WTC11 (cell line): ENCODE measurements at regions not wholly inside any gene's neighbourhood (a gene's known extent, or its start where the extent isn't known, plus 50 kb on each side); places are given as distances from the start of the nearest gene placed in this dataset.
A peak's percentile ranks its signal among the peaks of the same experiment; 100 is the strongest.

Experiments used
- ATAC-seq: fragments of 200-7000 bp; cut with Tn5 transposase; 2 replicates; pipeline ENCODE4 v1.10.0; 2021; ENCODE audit warnings: mild to moderate bottlenecking, moderate library complexity
- CTCF ChIA-PET: fragments of 300-600 bp; sonication (Branson Sonifier 250); formaldehyde crosslinking; loops from one replicate; lab custom pipeline; 2021; ENCODE audit warnings: antibody characterized with exemption; lab: Charles Lee
- POLR2A ChIA-PET: fragments of 350-600 bp; sonication (Branson Sonifier 250); formaldehyde crosslinking; loops from one replicate; lab custom pipeline; 2021; ENCODE audit warnings: antibody characterized with exemption; lab: Charles Lee
- DNase-seq: peaks from one replicate; pipeline ENCODE4 v3.0.0; 2021; ENCODE audit warnings: low spot score
- H3K27ac Mint-ChIP-seq: 2 replicates; pipeline ENCODE4 v1.8.0; 2021; ENCODE audit warnings: mixed read lengths
- H3K27me3 Mint-ChIP-seq: 2 replicates; pipeline ENCODE4 v1.8.0; 2021; ENCODE audit warnings: low read depth, mild to moderate bottlenecking, moderate library complexity, mixed read lengths
- H3K36me3 Mint-ChIP-seq: 2 replicates; pipeline ENCODE4 v1.8.0; 2021; ENCODE audit warnings: mixed read lengths
- H3K4me1 Mint-ChIP-seq: 2 replicates; pipeline ENCODE4 v1.8.0; 2022; ENCODE audit warnings: mixed read lengths
- H3K4me3 Mint-ChIP-seq: 2 replicates; pipeline ENCODE4 v1.8.0; 2021; ENCODE audit warnings: mild to moderate bottlenecking, moderate library complexity, mixed read lengths
- H3K9me3 Mint-ChIP-seq: 2 replicates; pipeline ENCODE4 v1.8.0; 2021; ENCODE audit warnings: mixed read lengths
- CREB1 ChIP-seq: sonication (generic); formaldehyde crosslinking; IDR thresholded peaks from 2 replicates; pipeline ENCODE4 v1.8.0; 2023; ENCODE audit warnings: mild to moderate bottlenecking, missing genetic modification reagents
- CREM ChIP-seq: sonication (generic); formaldehyde crosslinking; IDR thresholded peaks from 2 replicates; pipeline ENCODE4 v1.8.1; 2022; ENCODE audit warnings: mild to moderate bottlenecking, missing genetic modification reagents, moderate library complexity
- KAT7 ChIP-seq: sonication (generic); formaldehyde crosslinking; IDR thresholded peaks from 2 replicates; pipeline ENCODE4 v1.8.1; 2023; ENCODE audit warnings: missing genetic modification reagents, mild to moderate bottlenecking, borderline replicate concordance
- NFYB ChIP-seq: sonication (generic); formaldehyde crosslinking; conservative IDR thresholded peaks from 2 replicates; pipeline ENCODE4 v1.8.0; 2022; ENCODE audit warnings: low read depth, missing genetic modification reagents
- NR3C1 ChIP-seq: sonication (generic); formaldehyde crosslinking; conservative IDR thresholded peaks from 2 replicates; pipeline ENCODE4 v1.8.1; 2023; ENCODE audit warnings: low read depth, mild to moderate bottlenecking, missing genetic modification reagents
- RELA ChIP-seq: sonication (generic); formaldehyde crosslinking; IDR thresholded peaks from 2 replicates; pipeline ENCODE4 v1.8.1; 2022; ENCODE audit warnings: missing genetic modification reagents, mild to moderate bottlenecking, borderline replicate concordance
- SMAD4 ChIP-seq: sonication (generic); formaldehyde crosslinking; IDR thresholded peaks from 2 replicates; pipeline ENCODE4 v1.8.0; 2022; ENCODE audit warnings: mild to moderate bottlenecking, missing genetic modification reagents
- SOX15 ChIP-seq: fragments of 250-450 bp; sonication (Bioruptor Pico); IDR thresholded peaks from 2 replicates; pipeline ENCODE4 v1.9.0; 2021; ENCODE audit warnings: mild to moderate bottlenecking
- TF ChIP-seq, protein P1 (sequence below): sonication (generic); formaldehyde crosslinking; IDR thresholded peaks from 2 replicates; pipeline ENCODE4 v1.8.1; 2022; ENCODE audit warnings: low read depth, mild to moderate bottlenecking, moderate library complexity, missing genetic modification reagents, borderline replicate concordance
- TF ChIP-seq, protein P2 (sequence below): sonication (generic); formaldehyde crosslinking; IDR thresholded peaks from 2 replicates; pipeline ENCODE4 v1.8.1; 2022; ENCODE audit warnings: mild to moderate bottlenecking, moderate library complexity, missing genetic modification reagents
- TF ChIP-seq, protein P3 (sequence below): fragments of 250-450 bp; sonication (Bioruptor Pico); IDR thresholded peaks from 2 replicates; pipeline ENCODE4 v2.1.2; 2022; ENCODE audit warnings: mild to moderate bottlenecking, moderate library complexity
- TF ChIP-seq, protein P4 (sequence below): fragments of 250-450 bp; sonication (Bioruptor Pico); IDR thresholded peaks from 2 replicates; pipeline ENCODE4 v1.9.0; 2021; ENCODE audit warnings: moderate library complexity, mild to moderate bottlenecking, inconsistent platforms, borderline replicate concordance
- TF ChIP-seq, protein P5 (sequence below): sonication (generic); formaldehyde crosslinking; IDR thresholded peaks from 2 replicates; pipeline ENCODE4 v1.8.1; 2023; ENCODE audit warnings: mild to moderate bottlenecking, missing genetic modification reagents
- TF ChIP-seq, protein P6 (sequence below): sonication (generic); formaldehyde crosslinking; IDR thresholded peaks from 2 replicates; pipeline ENCODE4 v1.8.1; 2023; ENCODE audit warnings: mild to moderate bottlenecking, missing genetic modification reagents, borderline replicate concordance
- TF ChIP-seq, protein P7 (sequence below): sonication (generic); formaldehyde crosslinking; IDR thresholded peaks from 2 replicates; pipeline ENCODE4 v1.8.1; 2023; ENCODE audit warnings: mild to moderate bottlenecking, missing genetic modification reagents, moderate library complexity
- TF ChIP-seq, protein P8 (sequence below): sonication (generic); formaldehyde crosslinking; IDR thresholded peaks from 2 replicates; pipeline ENCODE4 v1.8.0; 2023; ENCODE audit warnings: mild to moderate bottlenecking, missing genetic modification reagents
- TF ChIP-seq, protein P9 (sequence below): sonication (generic); formaldehyde crosslinking; conservative IDR thresholded peaks from 2 replicates; pipeline ENCODE4 v1.8.1; 2023; ENCODE audit warnings: mild to moderate bottlenecking, low read depth, missing genetic modification reagents, moderate library complexity
- TF ChIP-seq, protein P10 (sequence below): fragments of 250-450 bp; sonication (Bioruptor Pico); IDR thresholded peaks from 2 replicates; pipeline ENCODE4 v1.9.0; 2021; ENCODE audit warnings: mild to moderate bottlenecking

DNA sequence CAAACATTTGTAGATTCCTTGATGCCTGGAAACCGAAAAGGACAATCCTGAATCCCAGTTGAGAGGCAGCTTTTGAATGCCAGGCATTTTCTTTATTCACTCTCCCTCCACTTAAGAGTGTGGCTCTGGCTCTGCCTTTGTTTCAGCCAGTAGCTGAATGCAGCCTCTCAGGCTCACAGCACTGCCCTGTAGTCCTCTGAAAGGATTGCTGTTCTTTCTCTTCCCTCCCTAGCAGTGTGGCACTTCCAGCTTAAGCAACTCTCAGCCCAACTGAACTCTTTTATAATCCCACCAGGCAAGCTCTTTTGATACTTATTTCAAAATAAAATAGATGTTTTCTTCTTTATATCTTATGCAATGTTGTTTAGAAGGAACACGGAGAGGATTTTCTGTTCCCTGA lies 415.6 kb downstream of the GJA1 start:
- H3K4me3 Mint-ChIP-seq: no peak overlapping the region
- no peak for TF ChIP-seq CREM (CRISPR knock-in tag)
- no peak for TF ChIP-seq SOX15
- no peak for TF ChIP-seq NR3C1
- no peak for TF ChIP-seq CREB1 (CRISPR knock-in tag)
- TF ChIP-seq, protein P1, sequence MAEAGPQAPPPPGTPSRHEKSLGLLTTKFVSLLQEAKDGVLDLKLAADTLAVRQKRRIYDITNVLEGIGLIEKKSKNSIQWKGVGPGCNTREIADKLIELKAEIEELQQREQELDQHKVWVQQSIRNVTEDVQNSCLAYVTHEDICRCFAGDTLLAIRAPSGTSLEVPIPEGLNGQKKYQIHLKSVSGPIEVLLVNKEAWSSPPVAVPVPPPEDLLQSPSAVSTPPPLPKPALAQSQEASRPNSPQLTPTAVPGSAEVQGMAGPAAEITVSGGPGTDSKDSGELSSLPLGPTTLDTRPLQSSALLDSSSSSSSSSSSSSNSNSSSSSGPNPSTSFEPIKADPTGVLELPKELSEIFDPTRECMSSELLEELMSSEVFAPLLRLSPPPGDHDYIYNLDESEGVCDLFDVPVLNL: no peak
- no peak for TF ChIP-seq KAT7 (CRISPR knock-in tag)
- peak; percentile 95 for ATAC-seq
- CTCF ChIA-PET: interaction anchor here (0.7 to 3.5 kb wide), 8 partner anchors 18 to 421 kb away, joined by 3 to 13 read pairs (median 4); no protein-coding TSS in a partner anchor
- peaks cover 8% of the 10 kb centered on the region for H3K9me3 Mint-ChIP-seq
- peaks cover 63% of the 10 kb centered on the region for H3K4me1 Mint-ChIP-seq
- peak overlapping the region; percentile 90 for H3K27ac Mint-ChIP-seq
- DNase-seq: peak; percentile 45
- POLR2A ChIA-PET: interaction anchor here (1.0 to 1.2 kb wide), 3 partner anchors 414 to 420 kb away, joined by 4 to 8 read pairs (median 6); partner anchors contain the start of gene GJA1
- H3K27me3 Mint-ChIP-seq: no peaks in the 10 kb centered on the region
- peaks cover 4% of the 10 kb centered on the region; the same call in 1 of the 2 replicates for H3K36me3 Mint-ChIP-seq

DNA sequence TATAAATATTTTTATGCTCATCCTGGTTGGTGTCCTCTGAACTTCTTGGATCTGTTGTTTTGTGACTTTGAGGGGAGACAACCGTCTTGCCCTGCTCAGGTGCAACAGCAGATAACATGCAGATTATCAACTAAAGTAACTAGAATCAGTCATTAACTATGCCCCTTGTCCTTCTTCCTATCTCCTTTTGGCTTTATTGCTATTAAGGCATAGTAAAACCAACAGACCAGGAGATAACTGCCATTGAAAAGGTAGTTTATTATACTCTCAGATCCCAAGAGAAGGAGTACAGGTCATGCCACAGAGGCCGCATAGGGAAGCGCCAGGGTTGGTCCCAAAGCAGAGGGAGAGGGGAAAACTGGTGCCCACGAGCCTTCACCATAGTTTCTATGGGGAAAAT lies 418.2 kb downstream of the GJA1 start:
- no peak overlapping the region for H3K27ac Mint-ChIP-seq
- H3K9me3 Mint-ChIP-seq: peaks cover 8% of the 10 kb centered on the region
- ChIA-PET CTCF (no interaction called here), POLR2A (no interaction called here)
- ATAC-seq (no peak), DNase-seq (no peak)
- no peak overlapping the region for H3K4me3 Mint-ChIP-seq
- H3K36me3 Mint-ChIP-seq: peaks cover 4% of the 10 kb centered on the region; the same call in 1 of the 2 replicates
- no peaks in the 10 kb centered on the region for H3K27me3 Mint-ChIP-seq
- H3K4me1 Mint-ChIP-seq: peaks cover 60% of the 10 kb centered on the region
- TF ChIP-seq, protein P2, sequence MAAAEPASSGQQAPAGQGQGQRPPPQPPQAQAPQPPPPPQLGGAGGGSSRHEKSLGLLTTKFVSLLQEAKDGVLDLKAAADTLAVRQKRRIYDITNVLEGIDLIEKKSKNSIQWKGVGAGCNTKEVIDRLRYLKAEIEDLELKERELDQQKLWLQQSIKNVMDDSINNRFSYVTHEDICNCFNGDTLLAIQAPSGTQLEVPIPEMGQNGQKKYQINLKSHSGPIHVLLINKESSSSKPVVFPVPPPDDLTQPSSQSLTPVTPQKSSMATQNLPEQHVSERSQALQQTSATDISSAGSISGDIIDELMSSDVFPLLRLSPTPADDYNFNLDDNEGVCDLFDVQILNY (CRISPR knock-in tag): no peak
- TF ChIP-seq CREB1 (CRISPR knock-in tag): no peak
- TF ChIP-seq, protein P3, sequence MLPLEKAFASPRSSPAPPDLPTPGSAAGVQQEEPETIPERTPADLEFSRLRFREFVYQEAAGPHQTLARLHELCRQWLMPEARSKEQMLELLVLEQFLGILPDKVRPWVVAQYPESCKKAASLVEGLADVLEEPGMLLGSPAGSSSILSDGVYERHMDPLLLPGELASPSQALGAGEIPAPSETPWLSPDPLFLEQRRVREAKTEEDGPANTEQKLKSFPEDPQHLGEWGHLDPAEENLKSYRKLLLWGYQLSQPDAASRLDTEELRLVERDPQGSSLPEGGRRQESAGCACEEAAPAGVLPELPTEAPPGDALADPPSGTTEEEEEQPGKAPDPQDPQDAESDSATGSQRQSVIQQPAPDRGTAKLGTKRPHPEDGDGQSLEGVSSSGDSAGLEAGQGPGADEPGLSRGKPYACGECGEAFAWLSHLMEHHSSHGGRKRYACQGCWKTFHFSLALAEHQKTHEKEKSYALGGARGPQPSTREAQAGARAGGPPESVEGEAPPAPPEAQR: no peak
- TF ChIP-seq, protein P4, sequence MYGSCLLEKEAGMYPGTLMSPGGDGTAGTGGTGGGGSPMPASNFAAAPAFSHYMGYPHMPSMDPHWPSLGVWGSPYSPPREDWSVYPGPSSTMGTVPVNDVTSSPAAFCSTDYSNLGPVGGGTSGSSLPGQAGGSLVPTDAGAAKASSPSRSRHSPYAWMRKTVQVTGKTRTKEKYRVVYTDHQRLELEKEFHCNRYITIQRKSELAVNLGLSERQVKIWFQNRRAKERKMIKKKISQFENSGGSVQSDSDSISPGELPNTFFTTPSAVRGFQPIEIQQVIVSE (CRISPR knock-in tag): no peak
- no peak for TF ChIP-seq RELA (CRISPR knock-in tag)
- TF ChIP-seq NFYB (CRISPR knock-in tag): no peak
- TF ChIP-seq, protein P5, sequence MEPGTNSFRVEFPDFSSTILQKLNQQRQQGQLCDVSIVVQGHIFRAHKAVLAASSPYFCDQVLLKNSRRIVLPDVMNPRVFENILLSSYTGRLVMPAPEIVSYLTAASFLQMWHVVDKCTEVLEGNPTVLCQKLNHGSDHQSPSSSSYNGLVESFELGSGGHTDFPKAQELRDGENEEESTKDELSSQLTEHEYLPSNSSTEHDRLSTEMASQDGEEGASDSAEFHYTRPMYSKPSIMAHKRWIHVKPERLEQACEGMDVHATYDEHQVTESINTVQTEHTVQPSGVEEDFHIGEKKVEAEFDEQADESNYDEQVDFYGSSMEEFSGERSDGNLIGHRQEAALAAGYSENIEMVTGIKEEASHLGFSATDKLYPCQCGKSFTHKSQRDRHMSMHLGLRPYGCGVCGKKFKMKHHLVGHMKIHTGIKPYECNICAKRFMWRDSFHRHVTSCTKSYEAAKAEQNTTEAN (CRISPR knock-in tag): no peak
- TF ChIP-seq, protein P6, sequence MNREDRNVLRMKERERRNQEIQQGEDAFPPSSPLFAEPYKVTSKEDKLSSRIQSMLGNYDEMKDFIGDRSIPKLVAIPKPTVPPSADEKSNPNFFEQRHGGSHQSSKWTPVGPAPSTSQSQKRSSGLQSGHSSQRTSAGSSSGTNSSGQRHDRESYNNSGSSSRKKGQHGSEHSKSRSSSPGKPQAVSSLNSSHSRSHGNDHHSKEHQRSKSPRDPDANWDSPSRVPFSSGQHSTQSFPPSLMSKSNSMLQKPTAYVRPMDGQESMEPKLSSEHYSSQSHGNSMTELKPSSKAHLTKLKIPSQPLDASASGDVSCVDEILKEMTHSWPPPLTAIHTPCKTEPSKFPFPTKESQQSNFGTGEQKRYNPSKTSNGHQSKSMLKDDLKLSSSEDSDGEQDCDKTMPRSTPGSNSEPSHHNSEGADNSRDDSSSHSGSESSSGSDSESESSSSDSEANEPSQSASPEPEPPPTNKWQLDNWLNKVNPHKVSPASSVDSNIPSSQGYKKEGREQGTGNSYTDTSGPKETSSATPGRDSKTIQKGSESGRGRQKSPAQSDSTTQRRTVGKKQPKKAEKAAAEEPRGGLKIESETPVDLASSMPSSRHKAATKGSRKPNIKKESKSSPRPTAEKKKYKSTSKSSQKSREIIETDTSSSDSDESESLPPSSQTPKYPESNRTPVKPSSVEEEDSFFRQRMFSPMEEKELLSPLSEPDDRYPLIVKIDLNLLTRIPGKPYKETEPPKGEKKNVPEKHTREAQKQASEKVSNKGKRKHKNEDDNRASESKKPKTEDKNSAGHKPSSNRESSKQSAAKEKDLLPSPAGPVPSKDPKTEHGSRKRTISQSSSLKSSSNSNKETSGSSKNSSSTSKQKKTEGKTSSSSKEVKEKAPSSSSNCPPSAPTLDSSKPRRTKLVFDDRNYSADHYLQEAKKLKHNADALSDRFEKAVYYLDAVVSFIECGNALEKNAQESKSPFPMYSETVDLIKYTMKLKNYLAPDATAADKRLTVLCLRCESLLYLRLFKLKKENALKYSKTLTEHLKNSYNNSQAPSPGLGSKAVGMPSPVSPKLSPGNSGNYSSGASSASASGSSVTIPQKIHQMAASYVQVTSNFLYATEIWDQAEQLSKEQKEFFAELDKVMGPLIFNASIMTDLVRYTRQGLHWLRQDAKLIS: no peak
- TF ChIP-seq, protein P7, sequence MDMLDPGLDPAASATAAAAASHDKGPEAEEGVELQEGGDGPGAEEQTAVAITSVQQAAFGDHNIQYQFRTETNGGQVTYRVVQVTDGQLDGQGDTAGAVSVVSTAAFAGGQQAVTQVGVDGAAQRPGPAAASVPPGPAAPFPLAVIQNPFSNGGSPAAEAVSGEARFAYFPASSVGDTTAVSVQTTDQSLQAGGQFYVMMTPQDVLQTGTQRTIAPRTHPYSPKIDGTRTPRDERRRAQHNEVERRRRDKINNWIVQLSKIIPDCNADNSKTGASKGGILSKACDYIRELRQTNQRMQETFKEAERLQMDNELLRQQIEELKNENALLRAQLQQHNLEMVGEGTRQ (CRISPR knock-in tag): no peak
- TF ChIP-seq, protein P8, sequence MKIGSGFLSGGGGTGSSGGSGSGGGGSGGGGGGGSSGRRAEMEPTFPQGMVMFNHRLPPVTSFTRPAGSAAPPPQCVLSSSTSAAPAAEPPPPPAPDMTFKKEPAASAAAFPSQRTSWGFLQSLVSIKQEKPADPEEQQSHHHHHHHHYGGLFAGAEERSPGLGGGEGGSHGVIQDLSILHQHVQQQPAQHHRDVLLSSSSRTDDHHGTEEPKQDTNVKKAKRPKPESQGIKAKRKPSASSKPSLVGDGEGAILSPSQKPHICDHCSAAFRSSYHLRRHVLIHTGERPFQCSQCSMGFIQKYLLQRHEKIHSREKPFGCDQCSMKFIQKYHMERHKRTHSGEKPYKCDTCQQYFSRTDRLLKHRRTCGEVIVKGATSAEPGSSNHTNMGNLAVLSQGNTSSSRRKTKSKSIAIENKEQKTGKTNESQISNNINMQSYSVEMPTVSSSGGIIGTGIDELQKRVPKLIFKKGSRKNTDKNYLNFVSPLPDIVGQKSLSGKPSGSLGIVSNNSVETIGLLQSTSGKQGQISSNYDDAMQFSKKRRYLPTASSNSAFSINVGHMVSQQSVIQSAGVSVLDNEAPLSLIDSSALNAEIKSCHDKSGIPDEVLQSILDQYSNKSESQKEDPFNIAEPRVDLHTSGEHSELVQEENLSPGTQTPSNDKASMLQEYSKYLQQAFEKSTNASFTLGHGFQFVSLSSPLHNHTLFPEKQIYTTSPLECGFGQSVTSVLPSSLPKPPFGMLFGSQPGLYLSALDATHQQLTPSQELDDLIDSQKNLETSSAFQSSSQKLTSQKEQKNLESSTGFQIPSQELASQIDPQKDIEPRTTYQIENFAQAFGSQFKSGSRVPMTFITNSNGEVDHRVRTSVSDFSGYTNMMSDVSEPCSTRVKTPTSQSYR (CRISPR knock-in tag): no peak
- TF ChIP-seq, protein P9, sequence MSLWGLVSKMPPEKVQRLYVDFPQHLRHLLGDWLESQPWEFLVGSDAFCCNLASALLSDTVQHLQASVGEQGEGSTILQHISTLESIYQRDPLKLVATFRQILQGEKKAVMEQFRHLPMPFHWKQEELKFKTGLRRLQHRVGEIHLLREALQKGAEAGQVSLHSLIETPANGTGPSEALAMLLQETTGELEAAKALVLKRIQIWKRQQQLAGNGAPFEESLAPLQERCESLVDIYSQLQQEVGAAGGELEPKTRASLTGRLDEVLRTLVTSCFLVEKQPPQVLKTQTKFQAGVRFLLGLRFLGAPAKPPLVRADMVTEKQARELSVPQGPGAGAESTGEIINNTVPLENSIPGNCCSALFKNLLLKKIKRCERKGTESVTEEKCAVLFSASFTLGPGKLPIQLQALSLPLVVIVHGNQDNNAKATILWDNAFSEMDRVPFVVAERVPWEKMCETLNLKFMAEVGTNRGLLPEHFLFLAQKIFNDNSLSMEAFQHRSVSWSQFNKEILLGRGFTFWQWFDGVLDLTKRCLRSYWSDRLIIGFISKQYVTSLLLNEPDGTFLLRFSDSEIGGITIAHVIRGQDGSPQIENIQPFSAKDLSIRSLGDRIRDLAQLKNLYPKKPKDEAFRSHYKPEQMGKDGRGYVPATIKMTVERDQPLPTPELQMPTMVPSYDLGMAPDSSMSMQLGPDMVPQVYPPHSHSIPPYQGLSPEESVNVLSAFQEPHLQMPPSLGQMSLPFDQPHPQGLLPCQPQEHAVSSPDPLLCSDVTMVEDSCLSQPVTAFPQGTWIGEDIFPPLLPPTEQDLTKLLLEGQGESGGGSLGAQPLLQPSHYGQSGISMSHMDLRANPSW: no peak
- TF ChIP-seq SMAD4: no peak
- TF ChIP-seq, protein P10, sequence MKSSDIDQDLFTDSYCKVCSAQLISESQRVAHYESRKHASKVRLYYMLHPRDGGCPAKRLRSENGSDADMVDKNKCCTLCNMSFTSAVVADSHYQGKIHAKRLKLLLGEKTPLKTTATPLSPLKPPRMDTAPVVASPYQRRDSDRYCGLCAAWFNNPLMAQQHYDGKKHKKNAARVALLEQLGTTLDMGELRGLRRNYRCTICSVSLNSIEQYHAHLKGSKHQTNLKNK: no peak
